ENCODE measurements at regions not wholly inside any gene's neighbourhood (a gene's known extent, or its start where the extent isn't known, plus 50 kb on each side); places are given as distances from the start of the nearest gene placed in this dataset.

- no peak for DNase-seq (ENCODE audit: low spot score)
These were observed 172.7 kb upstream of the FGGY start for GRCh38 chr1:59124166-59124565.

DNA sequence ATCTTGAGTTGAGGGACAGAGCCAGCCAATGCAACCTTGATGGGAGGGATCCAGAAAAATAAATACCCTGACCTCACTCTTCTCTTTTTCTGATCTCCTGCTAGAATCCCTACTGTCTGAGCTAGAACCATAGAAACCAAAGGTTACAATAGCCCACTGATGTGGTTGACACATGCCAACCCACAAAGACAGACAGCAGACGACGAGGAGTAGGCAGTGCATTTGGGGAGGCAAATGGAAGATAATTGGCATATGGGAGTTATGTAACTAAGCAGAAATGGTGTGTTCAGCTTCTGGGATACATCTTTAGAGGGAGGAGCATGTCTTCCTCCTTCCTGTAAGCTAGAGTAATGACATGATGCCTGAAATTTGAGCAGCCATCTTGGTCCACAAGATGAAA, 171.7 kb upstream of the FGGY start:
- no peak for DNase-seq (ENCODE audit: low spot score)

DNA sequence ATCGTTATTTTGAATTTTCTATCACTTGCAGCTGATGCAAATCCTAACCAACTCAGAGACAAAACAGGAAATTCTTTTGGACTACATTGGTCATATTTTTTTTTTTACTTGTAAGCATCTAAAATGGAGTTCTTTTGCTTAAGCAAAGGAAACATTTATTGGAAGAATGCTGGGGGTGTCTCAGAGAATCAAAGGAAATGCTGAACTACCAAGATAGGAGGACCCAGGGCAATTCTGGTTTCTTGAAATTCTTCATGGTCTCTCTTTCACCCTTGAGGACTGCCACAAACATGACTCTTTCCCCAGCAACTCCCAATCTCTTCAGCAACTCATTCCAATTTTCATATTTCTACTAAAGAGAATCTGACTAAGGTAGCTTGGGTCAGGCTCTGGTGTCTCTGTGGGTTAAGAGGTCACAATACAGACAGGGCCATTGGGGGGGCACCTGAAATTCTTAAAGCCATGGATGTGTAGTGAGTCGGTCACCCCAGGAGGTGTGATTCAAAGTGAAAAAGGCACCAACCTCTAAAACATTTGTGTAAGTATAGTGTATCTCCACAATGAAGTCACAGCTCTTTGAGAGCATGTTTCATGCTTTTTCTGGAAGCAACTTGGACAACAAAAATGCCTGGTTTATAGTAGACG, 171.1 kb upstream of the FGGY start:
- no peak for DNase-seq (ENCODE audit: low spot score)

GRCh38 chr1:59126366-59126765, 170.5 kb upstream of the FGGY start:
- DNase-seq (ENCODE audit: low spot score) = no peak

GRCh38 chr1:59128239-59128736, 168.6 kb upstream of the FGGY start:
- no peak for DNase-seq (ENCODE audit: low spot score)

DNA sequence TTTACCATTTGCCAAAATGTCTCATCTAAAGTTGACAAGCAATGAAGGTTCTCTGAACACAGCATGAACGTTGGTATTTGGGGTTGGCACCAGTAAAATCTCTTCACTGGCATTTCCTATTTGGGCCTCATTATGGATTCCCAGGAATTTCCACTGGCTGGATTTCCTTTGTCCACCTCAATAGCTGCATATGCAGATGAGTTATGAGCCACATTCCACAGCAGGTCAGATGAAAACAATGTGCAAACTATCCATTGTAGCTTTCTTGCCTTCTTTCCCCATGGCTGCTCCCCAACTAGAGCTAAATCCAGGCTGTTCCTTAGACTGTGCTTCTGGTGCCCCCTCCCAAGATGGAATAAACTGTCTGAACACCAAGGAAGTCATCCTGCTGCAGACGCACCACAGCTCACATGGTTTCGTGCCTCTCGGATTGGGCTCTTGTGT, 168.1 kb upstream of the FGGY start:
- no peak for DNase-seq (ENCODE audit: low spot score)

- DNase-seq (ENCODE audit: low spot score) = no peak
These were observed 164.6 kb upstream of the FGGY start for GRCh38 chr1:59132295-59132694.

- DNase-seq (ENCODE audit: low spot score) = no peak
These were observed 162.9 kb upstream of the FGGY start for GRCh38 chr1:59133997-59134396.

DNA sequence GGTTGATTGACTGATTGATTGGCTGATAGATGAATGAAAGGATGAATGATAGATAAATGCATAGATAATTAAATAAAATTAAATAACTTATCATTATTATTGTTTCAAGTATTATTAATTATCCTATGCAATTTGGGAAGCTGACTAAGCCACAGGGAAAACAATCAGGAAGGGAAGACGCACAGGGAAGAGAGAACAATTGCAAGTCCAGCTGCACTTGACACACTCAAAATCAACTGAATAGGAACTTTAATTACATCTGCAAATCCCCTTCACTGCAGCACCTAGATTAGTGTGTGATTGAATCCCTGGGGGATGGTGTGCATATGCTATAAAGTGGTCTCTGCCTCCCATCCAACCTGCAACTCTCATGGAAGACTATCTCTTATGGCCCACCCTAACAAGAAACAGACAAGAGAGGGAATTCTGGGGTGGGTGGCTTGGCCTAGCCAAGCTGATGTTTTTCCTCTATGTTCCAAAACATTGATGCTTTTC, 161.1 kb upstream of the FGGY start:
- no peak for DNase-seq (ENCODE audit: low spot score)

- no peak for DNase-seq (ENCODE audit: low spot score)
These were observed 160.2 kb upstream of the FGGY start for GRCh38 chr1:59136541-59137275.

DNA sequence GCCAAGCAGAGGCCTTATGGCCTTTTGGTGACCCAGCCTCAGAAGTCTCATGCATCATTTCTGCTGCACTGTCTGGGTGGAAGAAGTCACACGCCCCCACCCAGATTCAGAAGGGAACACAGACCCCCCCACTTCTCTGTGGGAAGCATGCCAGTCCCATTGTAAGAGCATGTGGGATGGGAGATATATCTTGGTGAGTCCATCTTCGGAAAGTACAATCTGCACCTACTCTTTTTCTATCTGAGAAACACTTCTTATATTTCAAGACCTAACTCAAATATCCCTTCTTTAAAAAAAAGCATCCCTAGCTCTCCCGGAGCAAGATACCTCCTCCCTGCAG, 159.6 kb upstream of the FGGY start:
- no peak for DNase-seq (ENCODE audit: low spot score)

DNA sequence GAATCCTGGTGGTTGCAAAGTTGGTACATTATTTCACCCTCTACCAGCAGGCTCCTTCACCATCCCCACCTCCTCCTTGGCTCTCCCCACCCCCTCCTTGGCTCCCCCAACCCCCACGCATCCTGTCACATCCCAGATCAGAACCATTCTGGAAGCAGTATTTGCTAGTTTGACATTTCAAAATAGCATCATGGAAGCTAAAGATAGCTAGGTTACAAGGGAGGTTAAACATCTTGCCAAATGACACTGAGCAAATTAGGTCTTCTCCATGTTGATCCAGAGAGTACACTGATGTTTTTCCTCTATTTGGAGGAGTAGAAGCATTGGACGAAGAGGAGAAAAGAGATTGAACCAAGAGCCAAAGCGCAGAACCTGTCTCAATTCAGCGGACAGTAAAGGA, 158.9 kb upstream of the FGGY start:
- DNase-seq (ENCODE audit: low spot score) = no peak

DNA sequence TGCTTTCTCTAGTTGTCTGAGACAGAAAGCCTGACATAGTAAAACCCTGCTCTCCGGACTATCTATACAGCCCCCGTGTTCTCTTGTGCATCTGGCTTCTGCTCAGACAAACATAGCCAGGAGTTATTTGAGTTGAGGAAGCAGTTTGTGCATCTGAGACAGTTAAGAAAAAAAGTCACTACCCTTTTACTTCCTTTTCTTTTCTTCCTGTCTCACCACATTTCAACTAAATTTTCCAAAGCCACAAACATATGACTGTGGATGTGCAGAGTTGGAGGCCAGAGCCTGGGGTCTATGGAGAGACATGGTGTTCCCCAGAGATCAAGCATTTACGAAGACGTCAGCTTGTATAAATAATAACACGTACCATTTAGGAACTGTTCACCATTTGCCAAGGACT, 158.5 kb upstream of the FGGY start:
- no peak for DNase-seq (ENCODE audit: low spot score)

- DNase-seq (ENCODE audit: low spot score) = no peak
These were observed 157.5 kb upstream of the FGGY start for GRCh38 chr1:59139396-59139795.

- DNase-seq (ENCODE audit: low spot score) = no peak
These were observed 155.5 kb upstream of the FGGY start for GRCh38 chr1:59141267-59141863.

GRCh38 chr1:59142311-59143132, 154.4 kb upstream of the FGGY start:
- no peak for DNase-seq (ENCODE audit: low spot score)

DNA sequence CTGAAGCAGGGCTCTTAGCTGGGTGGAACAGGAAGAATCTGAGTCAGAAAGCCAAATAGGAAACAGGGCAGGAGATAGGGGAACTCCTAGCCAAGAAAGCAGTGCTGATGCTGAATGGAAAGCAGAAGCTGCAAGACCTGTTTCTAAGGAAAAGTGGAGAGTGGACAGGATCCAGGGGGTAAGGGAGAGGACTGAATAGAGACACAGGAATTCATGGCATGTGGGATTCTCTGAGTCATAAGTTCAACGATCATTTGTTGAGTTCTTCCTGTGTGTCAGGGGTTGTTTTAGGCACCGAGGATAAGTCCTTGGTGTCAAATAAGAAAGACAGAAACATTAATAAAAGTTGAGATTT, 153.8 kb upstream of the FGGY start:
- DNase-seq (ENCODE audit: low spot score) = no peak

GRCh38 chr1:59143811-59144210, 153.1 kb upstream of the FGGY start:
- no peak for DNase-seq (ENCODE audit: low spot score)

- no peak for DNase-seq (ENCODE audit: low spot score)
These were observed 151.9 kb upstream of the FGGY start for GRCh38 chr1:59144959-59145358.

DNA sequence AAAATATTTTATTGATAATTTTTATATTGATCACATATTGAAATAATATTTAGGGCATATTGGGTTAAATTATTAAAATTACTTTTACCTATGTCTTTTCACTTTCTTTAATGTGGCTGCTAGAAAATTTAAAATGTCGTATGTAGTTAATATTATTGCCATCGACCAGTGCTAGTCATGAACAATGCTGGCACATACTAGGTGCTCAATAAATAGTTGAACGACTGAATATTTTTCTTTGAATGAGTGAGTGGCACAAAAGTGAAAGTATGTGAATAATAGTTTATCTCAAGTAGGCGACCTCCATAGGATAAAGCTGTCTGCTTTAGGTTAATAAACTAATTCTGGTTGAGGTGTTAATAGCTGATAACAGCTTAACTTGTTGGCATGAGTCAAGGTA, 150.8 kb upstream of the FGGY start:
- no peak for DNase-seq (ENCODE audit: low spot score)

DNA sequence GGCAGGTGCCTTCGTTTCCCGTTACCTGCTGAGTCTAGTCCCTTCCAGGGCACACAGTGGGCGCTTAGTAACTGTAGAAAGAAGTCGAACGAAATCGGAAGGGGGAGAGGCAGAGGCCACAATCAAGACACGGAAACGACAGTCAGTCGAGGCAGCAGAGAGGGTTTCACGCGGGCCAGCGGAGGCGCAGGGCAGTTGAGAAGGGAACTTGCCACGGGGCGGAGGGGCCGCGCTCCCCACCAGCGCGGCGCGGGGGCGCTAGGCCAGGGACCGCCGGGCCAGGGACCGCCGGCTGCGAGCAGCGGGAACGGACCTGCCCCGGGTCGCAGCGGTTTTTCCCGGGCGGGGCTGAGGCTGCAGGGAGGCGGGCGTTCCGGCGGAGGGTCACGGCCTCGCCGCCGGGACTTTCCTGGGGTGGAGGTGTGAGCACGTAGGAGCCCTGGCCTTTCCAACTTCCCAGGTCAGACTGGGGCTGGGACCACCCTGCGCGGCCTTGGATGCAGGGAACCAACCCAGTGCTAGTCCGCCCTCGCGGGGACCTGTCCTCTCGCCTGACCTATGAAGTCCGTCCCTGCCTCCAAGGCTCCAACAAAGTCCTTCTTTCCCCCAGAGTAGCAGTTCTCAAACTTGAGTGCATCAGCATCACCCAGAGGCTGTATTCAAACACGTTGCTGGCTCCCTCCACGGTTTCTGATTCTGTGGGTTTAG, 150.1 kb upstream of the FGGY start:
- DNase-seq (ENCODE audit: low spot score) = peak; percentile 35

DNA sequence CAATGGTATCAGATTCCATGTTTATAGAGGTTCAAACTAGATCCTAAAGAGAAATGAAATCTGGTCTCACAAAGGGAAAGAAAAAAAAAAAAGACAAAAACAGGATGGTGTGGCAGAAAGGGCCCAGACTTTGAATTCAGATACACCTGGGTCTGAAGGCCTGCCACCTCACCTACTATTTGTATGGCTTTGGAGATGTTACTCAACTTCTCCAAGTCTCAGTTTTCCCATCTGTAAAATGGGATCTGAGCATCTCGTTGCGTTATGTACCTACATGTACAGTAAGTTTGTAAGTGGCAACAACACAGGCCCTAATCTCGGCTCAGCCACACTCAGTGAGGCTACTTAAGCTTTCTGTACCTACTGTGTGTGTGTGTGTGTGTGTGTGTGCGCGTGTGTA, 147.5 kb upstream of the FGGY start:
- DNase-seq (ENCODE audit: low spot score) = no peak
